B cell (primary cell): ENCODE measurements at regions not wholly inside any gene's neighbourhood (a gene's known extent, or its start where the extent isn't known, plus 50 kb on each side); places are given as distances from the start of the nearest gene placed in this dataset.

Experiments
- ATAC-seq: fragments of 200-7000 bp; cut with Tn5 transposase; one replicate; pipeline ENCODE4 v1.10.0; 2021; ENCODE audit warnings: low read depth, mild to moderate bottlenecking, moderate number of reproducible peaks, moderate library complexity
- CTCF ChIA-PET: fragments of 350-600 bp; sonication (Branson Sonifier 250); formaldehyde crosslinking; loops from one replicate; lab custom pipeline; 2021; ENCODE audit warnings: antibody characterized with exemption, inconsistent platforms; lab: Charles Lee
- POLR2A ChIA-PET: fragments of 350-600 bp; sonication (Branson Sonifier 250); formaldehyde crosslinking; loops from one replicate; lab custom pipeline; 2021; ENCODE audit warnings: antibody characterized with exemption; lab: Charles Lee
- DNase-seq: peaks from one replicate; pipeline ENCODE4 v3.0.0; 2013
- H2AFZ ChIP-seq: 2 replicates; pipeline ENCODE4 v1.6.1; 2012; ENCODE audit warnings: mild to moderate bottlenecking, low read depth, low read length; ENCODE audit not compliant: insufficient read depth, poor library complexity, severe bottlenecking
- H3K27ac ChIP-seq, 2 donors: 1 replicate in 1 of 2; 2 replicates in 1 of 2; pipeline ENCODE4 v1.5.1; 2012 to 2013; ENCODE audit warnings: low read length in 2 of 2, mild to moderate bottlenecking in 2 of 2, moderate library complexity in 1 of 2
- H3K27me3 ChIP-seq, 4 experiments: fragments of 200-600 bp in 1 of 4; sonication (generic) in 1 of 4; replicated peaks in 1 of 4; 1 replicate in 2 of 4; 2 replicates in 2 of 4; pipeline versions ENCODE4 v1.6.1 to v1.7.0; 2013 to 2016; ENCODE audit warnings: low read length in 3 of 4, mild to moderate bottlenecking in 2 of 4, mixed read lengths in 1 of 4, moderate library complexity in 1 of 4; ENCODE audit not compliant: insufficient read depth in 4 of 4, control insufficient read depth in 3 of 4; ENCODE audit errors: control extremely low read depth in 1 of 4
- H3K36me3 ChIP-seq, 2 experiments: replicated peaks in 1 of 2; 1 replicate in 1 of 2; 2 replicates in 1 of 2; pipeline versions ENCODE4 v1.6.1 to v1.7.1; 2013; ENCODE audit warnings: low read length in 1 of 2; ENCODE audit not compliant: insufficient read depth in 2 of 2, control insufficient read depth in 1 of 2; ENCODE audit errors: control extremely low read depth in 1 of 2, extremely low read depth in 1 of 2
- H3K4me1 ChIP-seq, 2 donors: fragments of 200-600 bp in 1 of 2; sonication (generic) in 1 of 2; 1 replicate in 1 of 2; 2 replicates in 1 of 2; pipeline versions ENCODE4 v1.5.1 to v1.6.1; 2013 to 2017; ENCODE audit warnings: low read length in 2 of 2; ENCODE audit not compliant: control insufficient read depth in 2 of 2, insufficient read depth in 2 of 2
- H3K4me2 ChIP-seq: replicated peaks from 2 replicates; pipeline ENCODE3; 2012; ENCODE audit warnings: mild to moderate bottlenecking, low read depth, low read length; ENCODE audit not compliant: poor library complexity, severe bottlenecking
- H3K4me3 ChIP-seq, 5 experiments: fragments of 200-600 bp in 1 of 5; sonication (generic) in 1 of 5; 1 replicate in 3 of 5; 2 replicates in 2 of 5; pipeline versions ENCODE4 v1.5.1 to v1.7.0; 2011 to 2016; ENCODE audit warnings: low read length in 4 of 5, mild to moderate bottlenecking in 4 of 5, low read depth in 2 of 5, control low read depth in 1 of 5, moderate library complexity in 1 of 5; ENCODE audit not compliant: insufficient read depth in 1 of 5; ENCODE audit errors: control extremely low read depth in 1 of 5, extremely low read depth in 1 of 5
- H3K79me2 ChIP-seq: fragments of 200-600 bp; sonication (generic); one replicate; pipeline ENCODE4 v1.6.0; 2016; ENCODE audit warnings: low read length; ENCODE audit not compliant: control insufficient read depth, insufficient read depth
- H3K9ac ChIP-seq: fragments of 200-600 bp; sonication (generic); 2 replicates; pipeline ENCODE4 v1.6.1; 2017; ENCODE audit warnings: mild to moderate bottlenecking, low read length, moderate library complexity
- H3K9me3 ChIP-seq, 3 donors: one replicate each; pipeline versions ENCODE4 v1.6.1 to v1.7.1; 2013; ENCODE audit warnings: low read length in 2 of 3; ENCODE audit not compliant: control insufficient read depth in 2 of 3, insufficient read depth in 1 of 3; ENCODE audit errors: control extremely low read depth in 1 of 3
- H4K20me1 ChIP-seq: 2 replicates; pipeline ENCODE4 v1.6.0; 2012; ENCODE audit warnings: mild to moderate bottlenecking, low read length; ENCODE audit not compliant: insufficient read depth, control insufficient read depth, poor library complexity, severe bottlenecking
- H3K27ac Mint-ChIP-seq: one replicate; pipeline ENCODE4 v1.8.0; 2021; ENCODE audit warnings: mixed read lengths
- H3K27me3 Mint-ChIP-seq: one replicate; pipeline ENCODE4 v1.8.0; 2021; ENCODE audit warnings: mixed read lengths
- H3K4me1 Mint-ChIP-seq: one replicate; pipeline ENCODE4 v1.8.0; 2021; ENCODE audit warnings: mixed read lengths
- H3K4me3 Mint-ChIP-seq: one replicate; pipeline ENCODE4 v1.8.0; 2021; ENCODE audit warnings: mixed read lengths
- H3K9me3 Mint-ChIP-seq: one replicate; pipeline ENCODE4 v1.8.0; 2022; ENCODE audit warnings: mixed read lengths; ENCODE audit not compliant: insufficient read depth
- CTCF ChIP-seq: fragments of 200-600 bp; IDR thresholded peaks from one replicate; pipeline ENCODE4 v1.8.0; 2022; ENCODE audit warnings: antibody characterized with exemption, mild to moderate bottlenecking
- EZH2 ChIP-seq: IDR thresholded peaks from 2 replicates; pipeline ENCODE4 v1.6.1; 2012; ENCODE audit warnings: borderline replicate concordance, low read depth, mild to moderate bottlenecking, moderate library complexity, low read length; ENCODE audit not compliant: insufficient read depth, poor library complexity, severe bottlenecking
- WGBS: methylation state at CpG from one replicate; pipeline ENCODE4 v1.1.5; 2013; ENCODE audit warnings: missing lambda C conversion rate; ENCODE audit not compliant: insufficient coverage; 5-methylcytosine and 5-hydroxymethylcytosine counted together
- intact Hi-C: fragments of 100-400 bp; cut with micrococcal nuclease; formaldehyde crosslinking; loops from one replicate; pipeline ENCODE4 v1.10.0; 2022

- Mint-ChIP-seq H3K27ac (no peak overlapping the region), H3K9me3 (peaks cover 5% of the 10 kb centered on the region), H3K4me1 (no peaks in the 10 kb centered on the region), H3K27me3 (no peaks in the 10 kb centered on the region), H3K4me3 (no peak overlapping the region)
- Histone ChIP-seq H3K9ac (no peak overlapping the region), H3K4me3 (no peak overlapping the region), H2AFZ (no peak overlapping the region), H4K20me1 (no peaks in the 10 kb centered on the region), H3K9me3 (no peaks in the 10 kb centered on the region), H3K27me3 (no peaks in the 10 kb centered on the region), H3K27ac (no peak overlapping the region), H3K4me2 (no peak overlapping the region), H3K4me1 (no peaks in the 10 kb centered on the region), H3K36me3 (no peaks in the 10 kb centered on the region), H3K79me2 (no peaks in the 10 kb centered on the region)
- POLR2A ChIA-PET, result no interaction called here
- CTCF ChIA-PET, result no interaction called here
- no peak for TF ChIP-seq CTCF
- no peak for TF ChIP-seq EZH2
- WGBS, result no CpG with 5 or more reads among the region's 1 CpG
- DNase-seq (no peak), ATAC-seq (no peak)
- intact Hi-C loops, result no loop called here
Measured at GRCh38 chr6:19368511-19368910, 468.7 kb upstream of the ID4 start.

GRCh38 chr6:19369785-19370184 is 467.4 kb upstream of the ID4 start:
- intact Hi-C loops, result no loop called here
- DNase-seq (no peak), ATAC-seq (no peak)
- H2AFZ ChIP-seq, result no peak overlapping the region
- TF ChIP-seq CTCF (no peak), EZH2 (no peak)
- H3K4me3 ChIP-seq, result no peak overlapping the region
- H3K27me3 ChIP-seq, result no peaks in the 10 kb centered on the region
- Mint-ChIP-seq H3K27me3 (no peaks in the 10 kb centered on the region), H3K4me3 (no peak overlapping the region), H3K9me3 (peaks cover 6% of the 10 kb centered on the region), H3K27ac (no peak overlapping the region), H3K4me1 (no peaks in the 10 kb centered on the region)
- H3K4me2 ChIP-seq, result no peak overlapping the region
- no peaks in the 10 kb centered on the region for H3K36me3 ChIP-seq
- POLR2A ChIA-PET, result no interaction called here
- H3K4me1 ChIP-seq, result no peaks in the 10 kb centered on the region
- no peak overlapping the region for H3K9ac ChIP-seq
- no peaks in the 10 kb centered on the region for H3K9me3 ChIP-seq
- H3K27ac ChIP-seq, result no peak overlapping the region
- no peaks in the 10 kb centered on the region for H4K20me1 ChIP-seq
- no peaks in the 10 kb centered on the region for H3K79me2 ChIP-seq
- CTCF ChIA-PET, result no interaction called here
